8988T (cell line): ENCODE measurements at regions not wholly inside any gene's neighbourhood (a gene's known extent, or its start where the extent isn't known, plus 50 kb on each side); places are given as distances from the start of the nearest gene placed in this dataset.

Experiments
- DNase-seq: peaks from one replicate; pipeline ENCODE4 v3.0.0; 2011

DNA sequence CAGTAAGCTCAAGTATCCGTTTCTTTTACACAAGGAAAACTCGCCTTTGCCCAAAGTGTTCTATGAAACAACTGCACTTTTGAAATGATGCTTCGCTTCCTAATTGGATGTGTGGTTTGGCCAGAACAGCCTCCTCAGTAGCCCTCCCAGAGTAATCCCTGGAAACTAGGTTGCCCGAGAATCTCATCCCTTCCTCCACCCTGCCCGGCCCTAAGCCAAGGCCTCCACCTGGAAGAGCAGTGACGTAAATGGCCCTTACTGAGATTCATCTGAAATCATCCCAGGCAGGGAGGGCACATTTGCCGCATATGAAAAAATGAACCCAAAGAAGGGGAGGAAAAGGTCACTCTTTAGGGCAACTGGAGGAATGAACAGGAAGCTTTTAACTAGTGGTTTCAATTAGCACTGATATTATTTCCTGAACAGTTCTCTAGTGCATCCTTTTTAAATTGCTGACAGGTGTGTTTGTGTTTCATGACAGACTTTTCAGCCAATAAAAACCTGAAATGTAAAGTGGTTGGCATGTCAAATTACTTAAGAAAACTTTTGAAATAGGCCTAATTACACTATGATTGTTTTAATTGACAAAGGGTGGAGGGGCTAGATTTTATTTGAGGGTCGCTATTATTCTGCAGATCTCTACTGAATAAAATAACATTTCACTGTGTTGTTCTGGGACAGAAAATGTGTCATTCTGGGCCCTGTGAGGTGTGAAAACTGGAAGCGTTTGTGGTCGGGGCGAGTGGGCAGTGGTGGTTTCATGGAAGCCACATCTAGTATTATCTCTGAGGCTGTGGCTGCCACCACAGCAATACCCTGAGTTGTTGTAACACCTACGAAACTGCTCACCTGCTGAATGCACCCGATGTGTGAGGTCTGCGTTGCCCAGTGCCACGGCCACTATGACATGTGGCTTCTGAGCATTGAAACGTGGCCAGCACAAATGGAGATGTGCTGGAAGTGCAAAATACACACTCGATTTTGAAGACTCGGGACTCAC lies 112.1 kb downstream of the ZIC5 start:
- no peak for DNase-seq

- no peak for DNase-seq
These were observed 113.8 kb downstream of the ZIC5 start for GRCh38 chr13:99857738-99858137.

DNA sequence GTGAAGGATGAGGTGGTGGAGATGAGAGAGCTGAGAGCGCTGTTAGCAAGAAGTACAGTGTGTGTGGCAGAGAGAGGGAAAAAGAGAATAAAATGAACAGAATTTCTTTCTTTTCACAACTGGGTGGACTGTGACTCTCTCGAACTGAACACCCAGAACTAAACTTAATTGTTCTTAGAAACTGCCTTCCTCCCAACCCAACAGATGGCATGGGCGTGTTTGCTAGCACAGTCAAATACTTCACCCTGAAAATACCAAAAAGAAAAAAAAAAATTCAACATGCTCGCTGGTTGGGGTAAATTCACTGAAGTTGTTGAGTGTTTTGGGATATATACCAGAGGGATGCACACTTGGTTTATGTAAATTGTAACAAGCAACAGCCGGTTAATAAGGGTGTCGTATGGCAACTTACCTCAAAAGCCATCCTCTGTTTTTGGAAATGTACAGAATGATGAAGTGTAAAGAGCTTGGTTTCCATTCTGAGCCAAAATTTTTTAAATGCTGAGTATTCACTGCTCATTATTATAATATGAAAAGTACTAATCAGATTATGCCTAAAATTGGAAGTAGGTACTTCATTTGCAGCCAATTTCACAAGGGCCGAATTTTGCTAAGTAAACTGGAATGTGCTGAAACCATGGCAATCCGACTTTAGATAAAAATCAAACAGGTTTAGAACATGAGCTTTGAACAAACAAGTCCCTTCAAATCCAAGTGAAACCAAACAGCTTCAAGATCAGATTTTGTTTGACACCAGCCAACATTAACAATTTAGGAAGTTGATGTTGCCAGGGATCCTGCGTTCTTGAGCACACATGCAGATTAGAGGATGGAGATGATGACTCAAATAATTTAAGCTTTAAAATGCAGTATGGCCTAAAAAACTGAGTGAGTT lies 115.8 kb downstream of the ZIC5 start:
- no peak for DNase-seq

- no peak for DNase-seq
These were observed 117.2 kb downstream of the ZIC5 start for GRCh38 chr13:99854366-99854765.

DNA sequence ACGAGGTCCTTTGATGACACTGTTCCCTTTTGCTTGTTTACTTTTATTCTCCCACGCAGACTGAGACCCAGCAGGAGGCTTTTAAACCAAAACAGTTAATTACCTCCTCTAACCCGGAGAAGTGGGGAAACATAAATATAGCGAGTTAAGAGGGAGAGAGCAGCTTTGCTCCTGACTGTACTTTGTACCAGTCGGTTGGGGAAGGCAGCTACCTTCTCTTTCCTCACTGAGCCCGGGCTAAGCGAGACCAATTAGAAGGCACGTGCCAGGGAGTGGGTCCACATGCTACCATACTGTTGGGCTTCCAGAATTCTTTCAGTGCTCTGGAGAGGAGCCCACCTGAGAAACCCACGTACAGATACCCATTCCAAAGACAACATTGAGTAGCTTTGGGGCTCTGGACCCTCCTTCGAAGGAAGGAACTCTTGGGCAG lies 124.2 kb downstream of the ZIC5 start:
- no peak for DNase-seq

DNA sequence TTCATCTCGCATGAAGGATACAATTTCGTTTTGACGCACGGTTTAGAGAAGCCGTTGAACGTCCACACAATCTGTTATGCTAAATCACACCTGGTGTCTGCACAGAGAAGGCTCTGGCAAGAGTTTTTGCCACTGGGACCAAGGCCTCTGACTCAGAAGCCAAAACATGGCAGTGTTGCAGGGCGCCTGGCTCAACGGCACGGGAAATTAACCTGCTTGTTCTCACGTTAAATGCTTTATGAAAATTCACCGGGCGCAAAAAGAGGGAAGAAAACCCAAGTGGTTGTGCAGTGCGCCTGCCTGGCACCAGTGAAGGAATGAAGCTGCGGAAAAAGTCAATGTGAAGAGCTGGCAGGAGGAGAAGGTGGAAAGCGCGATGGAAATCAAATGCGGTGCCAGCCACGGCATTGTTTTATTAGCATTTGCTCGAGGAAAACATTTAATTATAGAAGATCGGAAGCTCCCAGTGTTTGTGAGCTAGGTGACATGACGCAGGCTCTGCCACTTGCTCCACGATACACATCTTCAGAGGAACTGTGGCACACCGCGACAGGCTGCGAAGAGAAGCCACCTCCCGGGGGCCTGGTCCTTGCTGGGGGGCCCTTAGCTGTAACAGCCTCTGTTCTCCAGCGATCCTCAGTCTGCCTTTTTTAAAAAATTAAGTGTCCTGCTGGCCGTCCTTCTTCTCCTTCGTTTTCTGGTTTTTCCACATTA lies 126.2 kb downstream of the ZIC5 start:
- DNase-seq = no peak

- no peak for DNase-seq
These were observed 127.1 kb downstream of the ZIC5 start for GRCh38 chr13:99844421-99844820.

DNA sequence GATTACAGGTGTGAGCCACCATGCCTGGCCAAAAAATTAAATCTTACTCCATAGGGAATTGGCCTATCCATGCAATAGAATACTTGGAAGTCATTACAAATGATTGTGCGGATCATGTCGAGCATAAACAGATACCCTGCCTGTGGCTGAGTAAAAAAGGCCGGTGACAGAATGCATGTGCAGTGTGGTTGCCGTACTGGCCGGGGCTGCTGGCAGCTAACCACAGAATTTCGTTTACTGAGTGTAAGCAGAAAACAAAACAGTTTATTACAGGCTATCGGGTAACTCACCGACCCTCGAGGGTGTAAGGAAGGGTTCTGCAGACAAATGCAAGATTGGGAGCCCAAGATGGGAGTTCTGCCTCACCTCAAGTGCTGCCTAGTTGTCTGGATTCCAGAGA lies 127.7 kb downstream of the ZIC5 start:
- DNase-seq = no peak

DNA sequence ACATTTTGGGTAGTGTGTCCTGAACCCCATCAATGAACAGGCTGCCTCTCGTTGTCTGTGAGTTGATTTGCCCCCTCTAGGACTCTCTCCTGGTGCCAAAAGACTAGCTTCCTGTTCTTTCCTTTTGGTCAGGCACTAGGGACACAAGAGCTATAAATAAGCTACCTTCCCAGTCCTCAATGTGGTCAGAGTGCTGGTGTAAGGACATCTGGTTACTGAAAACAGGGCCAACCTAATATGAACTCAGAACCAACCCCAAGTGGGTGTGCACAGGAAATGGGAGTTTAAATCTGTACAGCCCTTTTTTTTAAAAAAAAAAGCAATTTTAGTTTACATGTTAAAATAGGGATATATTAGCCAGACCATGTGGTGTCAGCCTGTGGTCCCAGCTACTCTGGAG lies 129.2 kb downstream of the ZIC5 start:
- no peak for DNase-seq

DNA sequence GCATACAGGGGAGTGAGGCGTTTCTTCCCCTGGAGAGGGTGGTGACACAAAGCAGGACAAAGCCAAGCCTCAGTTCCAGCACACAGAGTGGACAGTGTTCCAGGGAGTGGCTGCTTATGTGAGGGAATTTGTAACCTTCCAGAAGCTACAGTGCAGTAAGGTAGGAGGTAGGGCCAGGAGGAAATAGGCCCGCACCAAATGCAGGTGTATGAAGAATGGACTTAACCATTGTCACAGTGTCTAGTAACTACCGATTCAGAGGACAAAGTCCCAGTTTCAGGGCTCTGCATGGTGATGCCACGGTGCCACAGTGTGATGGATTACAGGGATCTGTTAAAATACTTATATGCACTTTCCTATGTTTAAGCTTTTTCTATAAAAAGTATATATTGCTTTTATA lies 135.3 kb downstream of the ZIC5 start:
- DNase-seq = no peak

- DNase-seq = no peak
These were observed 136.1 kb downstream of the ZIC5 start for GRCh38 chr13:99835442-99835841.

GRCh38 chr13:99834246-99834645 lies 137.3 kb downstream of the ZIC5 start:
- DNase-seq = no peak

- DNase-seq = no peak
These were observed 139.2 kb downstream of the ZIC5 start for GRCh38 chr13:99832347-99832746.

GRCh38 chr13:99830931-99831330 lies 140.6 kb downstream of the ZIC5 start:
- DNase-seq = no peak

DNA sequence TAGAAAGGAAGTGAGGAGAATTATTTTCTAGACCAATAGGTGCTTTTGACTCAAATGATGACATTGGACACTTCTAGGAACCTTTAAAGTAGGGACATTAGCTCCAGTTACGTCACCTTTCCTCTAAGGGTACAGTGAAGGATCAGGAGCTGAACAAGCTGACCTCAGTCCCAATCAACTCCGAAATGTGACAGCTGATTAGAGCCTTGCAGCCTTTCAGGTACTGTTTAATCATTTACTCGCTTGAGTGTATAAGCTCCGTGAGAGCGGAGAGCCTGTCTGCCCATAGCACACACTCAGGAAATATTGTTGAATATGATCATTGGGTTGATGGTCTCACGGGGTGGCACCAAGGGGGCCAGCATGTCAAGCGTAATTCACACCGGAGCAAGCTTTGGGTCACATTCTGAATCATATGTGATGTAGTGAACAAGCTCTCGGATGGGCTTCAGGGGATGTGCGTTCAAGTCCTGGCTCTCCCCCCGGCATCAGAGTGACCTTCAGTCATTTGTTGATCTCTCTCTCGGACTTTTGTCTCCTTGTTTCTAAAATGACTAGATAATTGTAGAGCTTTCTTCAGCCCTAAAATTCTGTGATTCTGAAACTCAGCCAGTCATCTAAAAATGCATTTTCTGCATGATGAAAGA lies 141.9 kb downstream of the ZIC5 start:
- DNase-seq = no peak

DNA sequence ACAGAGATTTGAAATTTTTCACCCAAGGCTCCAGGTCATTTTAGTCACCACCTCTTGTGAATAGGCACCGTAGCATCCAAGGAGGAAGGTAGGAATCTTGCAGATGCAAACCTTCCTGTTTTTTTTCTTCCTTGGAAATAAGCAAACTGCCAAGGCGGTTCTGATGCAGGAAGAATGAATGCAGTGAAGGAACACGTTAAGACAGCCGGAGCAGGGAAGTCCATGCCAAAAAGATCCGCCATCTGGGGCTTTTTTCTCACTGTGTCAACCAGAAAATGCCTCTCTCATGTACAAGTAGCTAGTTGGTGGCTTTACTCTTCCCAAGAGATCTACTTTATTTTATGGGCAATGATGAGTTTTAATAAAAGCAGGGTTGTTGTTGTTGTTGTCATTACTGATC lies 142.4 kb downstream of the ZIC5 start:
- DNase-seq = no peak

GRCh38 chr13:99828735-99829134 lies 142.8 kb downstream of the ZIC5 start:
- DNase-seq = no peak

GRCh38 chr13:99828123-99828522 lies 143.4 kb downstream of the ZIC5 start:
- no peak for DNase-seq

DNA sequence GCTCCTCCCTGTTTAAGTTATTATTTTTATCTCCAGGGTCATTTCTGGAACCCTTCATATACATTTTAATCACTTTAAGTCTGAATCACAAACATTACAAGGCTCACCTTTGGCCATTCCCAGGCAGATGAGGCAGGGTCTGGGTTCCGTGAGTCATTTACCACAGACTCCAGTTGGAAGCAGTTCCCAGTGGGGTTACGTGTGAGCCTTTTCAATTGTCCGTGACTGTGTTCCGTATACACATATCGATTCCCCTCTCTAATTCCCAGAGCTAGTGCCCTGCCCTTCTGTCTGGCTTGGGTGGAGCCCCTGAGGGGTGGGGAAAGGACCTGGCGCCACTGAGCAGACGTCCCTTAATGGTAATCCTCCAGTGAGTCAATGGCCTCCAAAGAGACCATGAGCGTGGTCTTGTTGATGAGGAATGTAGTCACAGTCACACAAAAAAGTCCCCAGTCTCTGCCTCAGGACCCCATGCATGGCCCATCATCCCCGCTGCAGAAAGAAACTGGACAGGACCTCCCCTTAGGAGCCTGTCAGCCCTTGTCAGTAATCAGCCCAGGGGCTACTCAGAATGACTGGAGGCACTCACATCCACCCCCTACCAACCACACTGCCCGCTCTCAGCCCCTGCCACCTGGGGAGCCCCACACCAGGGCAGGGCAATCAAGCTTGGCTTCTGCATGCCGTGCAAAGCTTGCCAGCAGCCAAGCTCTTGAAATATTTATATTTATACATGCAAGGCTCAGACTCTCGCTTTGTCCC lies 144.4 kb downstream of the ZIC5 start:
- DNase-seq = no peak

DNA sequence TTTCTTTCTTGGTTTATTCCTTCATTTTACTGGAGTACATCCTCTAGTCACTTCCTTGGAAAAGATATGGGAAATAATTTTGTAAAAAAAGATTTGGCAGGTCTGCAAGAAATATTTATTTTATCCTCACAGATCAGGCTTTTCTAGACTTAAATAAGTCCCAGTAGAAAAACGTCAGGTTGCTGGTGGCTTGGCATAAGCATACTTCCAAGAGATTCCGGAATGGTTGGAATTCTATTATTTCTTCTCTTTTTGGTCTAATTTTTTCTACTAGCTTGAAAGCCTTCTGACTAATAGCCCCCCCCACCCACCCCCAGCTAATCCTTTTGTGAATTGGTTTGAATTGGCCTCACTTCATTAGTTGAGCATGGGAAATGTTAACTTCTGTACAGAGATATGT lies 147.6 kb downstream of the ZIC5 start:
- DNase-seq = no peak

GRCh38 chr13:99822820-99823219 lies 148.7 kb downstream of the ZIC5 start:
- no peak for DNase-seq

- no peak for DNase-seq
These were observed 149.8 kb downstream of the ZIC5 start for GRCh38 chr13:99821741-99822140.
